CD14-positive monocyte (primary cell): ENCODE measurements at regions not wholly inside any gene's neighbourhood (a gene's known extent, or its start where the extent isn't known, plus 50 kb on each side); places are given as distances from the start of the nearest gene placed in this dataset.

Experiments used
- DNase-seq, 3 donors: peaks; one replicate each; pipeline ENCODE4 v3.0.0-alpha.2; 2011 to 2022
- H2AFZ ChIP-seq: 2 replicates; pipeline ENCODE4 v1.6.0; 2012; ENCODE audit warnings: mild to moderate bottlenecking, low read depth, low read length, inconsistent platforms; ENCODE audit not compliant: insufficient read depth, poor library complexity, severe bottlenecking
- H3K27ac ChIP-seq, 2 donors: 1 replicate in 1 of 2; 2 replicates in 1 of 2; pipeline ENCODE4 v1.5.1; 2012 to 2013; ENCODE audit warnings: low read length in 2 of 2, control low read depth in 1 of 2, inconsistent platforms in 1 of 2, low read depth in 1 of 2, mild to moderate bottlenecking in 1 of 2
- H3K27me3 ChIP-seq, 2 donors: one replicate each; pipeline versions ENCODE4 v1.6.0 to v1.6.1; 2011 to 2013; ENCODE audit warnings: low read length in 2 of 2; ENCODE audit not compliant: control insufficient read depth in 2 of 2, insufficient read depth in 2 of 2
- H3K36me3 ChIP-seq, 2 donors: replicated peaks in 1 of 2; 1 replicate in 1 of 2; 2 replicates in 1 of 2; pipeline versions ENCODE4 v1.5.1 to v1.6.1; 2012 to 2013; ENCODE audit warnings: low read length in 2 of 2, control low read depth in 1 of 2, inconsistent platforms in 1 of 2, mild to moderate bottlenecking in 1 of 2; ENCODE audit not compliant: insufficient read depth in 2 of 2, control insufficient read depth in 1 of 2
- H3K4me1 ChIP-seq, 2 donors: 1 replicate in 1 of 2; 2 replicates in 1 of 2; pipeline versions ENCODE4 v1.5.1 to v1.6.1; 2012 to 2013; ENCODE audit warnings: low read length in 2 of 2, control low read depth in 1 of 2, inconsistent platforms in 1 of 2, mild to moderate bottlenecking in 1 of 2, moderate library complexity in 1 of 2; ENCODE audit not compliant: insufficient read depth in 2 of 2, control insufficient read depth in 1 of 2
- H3K4me2 ChIP-seq: replicated peaks from 2 replicates; pipeline ENCODE3; 2012; ENCODE audit warnings: low read length, moderate library complexity, mild to moderate bottlenecking; ENCODE audit not compliant: poor library complexity, severe bottlenecking; ENCODE audit errors: extremely low read depth
- H3K4me3 ChIP-seq, 3 experiments: fragments of 200-600 bp in 1 of 3; sonication (generic) in 1 of 3; replicated peaks in 1 of 3; 1 replicate in 2 of 3; 2 replicates in 1 of 3; pipeline ENCODE4 v1.5.1; 2011 to 2013; ENCODE audit warnings: low read length in 3 of 3, mild to moderate bottlenecking in 3 of 3, control low read depth in 2 of 3, low read depth in 2 of 3, inconsistent platforms in 1 of 3, moderate library complexity in 1 of 3
- H3K79me2 ChIP-seq: 2 replicates; pipeline ENCODE4 v1.6.0; 2012; ENCODE audit warnings: mild to moderate bottlenecking, control low read depth, inconsistent platforms, low read length, moderate library complexity; ENCODE audit not compliant: insufficient read depth
- H3K9ac ChIP-seq: 2 replicates; pipeline ENCODE4 v1.6.0; 2017; ENCODE audit warnings: low read length, mild to moderate bottlenecking; ENCODE audit not compliant: insufficient read depth, poor library complexity, severe bottlenecking
- H3K9me3 ChIP-seq, 2 donors: replicated peaks in 1 of 2; 1 replicate in 1 of 2; 2 replicates in 1 of 2; pipeline versions ENCODE4 v1.5.1 to v1.6.1; 2012 to 2013; ENCODE audit warnings: low read length in 2 of 2, control low read depth in 1 of 2; ENCODE audit not compliant: control insufficient read depth in 1 of 2, insufficient read depth in 1 of 2
- H4K20me1 ChIP-seq: 2 replicates; pipeline ENCODE4 v1.6.0; 2012; ENCODE audit warnings: mild to moderate bottlenecking, low read length, control low read depth, moderate library complexity; ENCODE audit not compliant: insufficient read depth
- H3K27ac Mint-ChIP-seq, 7 donors: one replicate each; pipeline ENCODE4 v1.8.0; 2020; ENCODE audit warnings: mild to moderate bottlenecking in 7 of 7, mixed read lengths in 7 of 7, moderate library complexity in 6 of 7, inconsistent platforms in 2 of 7
- H3K27me3 Mint-ChIP-seq, 3 donors: one replicate each; pipeline ENCODE4 v1.8.0; 2021 to 2022; ENCODE audit warnings: low read depth in 3 of 3, mild to moderate bottlenecking in 3 of 3, mixed read lengths in 3 of 3, moderate library complexity in 3 of 3, inconsistent platforms in 1 of 3
- H3K36me3 Mint-ChIP-seq, 2 donors: one replicate each; pipeline ENCODE4 v1.8.0; 2020; ENCODE audit warnings: mixed read lengths in 2 of 2, inconsistent platforms in 1 of 2, mild to moderate bottlenecking in 1 of 2
- H3K4me1 Mint-ChIP-seq: one replicate; pipeline ENCODE4 v1.8.0; 2020; ENCODE audit warnings: mild to moderate bottlenecking, mixed read lengths
- H3K4me3 Mint-ChIP-seq, 2 donors: one replicate each; pipeline ENCODE4 v1.8.0; 2020; ENCODE audit warnings: mild to moderate bottlenecking in 2 of 2, mixed read lengths in 2 of 2, moderate library complexity in 1 of 2
- H3K9me3 Mint-ChIP-seq, 7 donors: one replicate each; pipeline ENCODE4 v1.8.0; 2020 to 2022; ENCODE audit warnings: mixed read lengths in 7 of 7, mild to moderate bottlenecking in 6 of 7, moderate library complexity in 6 of 7, inconsistent platforms in 2 of 7
- WGBS: methylation state at CpG from one replicate; pipeline ENCODE4 v1.1.5; 2013; ENCODE audit warnings: missing lambda C conversion rate; ENCODE audit not compliant: insufficient coverage; 5-methylcytosine and 5-hydroxymethylcytosine counted together
- intact Hi-C, 2 donors: fragments of 100-400 bp; cut with micrococcal nuclease; formaldehyde crosslinking; loops; one replicate each; pipeline versions ENCODE4 v1.15.0 to v1.15.1; 2023
- TF ChIP-seq, protein P1 (sequence below): fragments of 200-600 bp; IDR thresholded peaks from one replicate; pipeline ENCODE4 v1.8.0; 2022; ENCODE audit warnings: antibody characterized with exemption, mild to moderate bottlenecking

DNA sequence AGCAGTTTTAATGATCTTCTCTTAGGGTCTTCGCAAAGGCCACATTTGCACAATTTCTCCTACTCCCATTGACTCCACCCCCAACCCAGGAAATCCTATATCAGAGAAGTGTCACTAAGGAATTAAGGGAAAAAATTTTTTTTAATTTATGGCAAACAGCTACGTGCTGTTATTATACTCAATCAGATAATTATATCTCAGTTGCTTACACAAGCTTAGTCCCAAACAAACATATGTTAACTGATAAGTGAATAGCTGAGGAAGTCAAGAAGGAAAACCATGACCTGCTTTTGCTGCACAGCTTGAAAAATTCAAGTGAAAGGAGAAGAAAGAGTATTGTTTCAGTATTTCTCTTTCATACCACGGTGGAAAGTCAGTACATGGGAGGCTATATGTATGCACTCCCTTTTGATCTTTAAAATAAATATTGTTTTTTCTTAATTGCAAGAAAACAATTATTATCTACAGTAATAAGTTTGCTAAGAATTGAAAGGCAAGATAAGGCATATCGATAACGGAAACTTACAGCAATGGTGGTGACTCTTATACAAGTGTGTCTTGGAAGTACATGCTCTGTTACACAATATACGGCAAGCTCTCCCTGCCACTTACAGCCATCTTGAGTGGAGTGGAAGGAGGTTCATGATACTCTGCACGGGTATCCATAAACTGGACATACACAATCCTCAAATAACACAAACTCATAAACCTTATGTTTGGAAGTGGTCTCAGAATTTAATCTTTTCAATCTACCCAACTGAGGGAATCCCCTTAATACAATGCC, 167.9 kb upstream of the FREM1 start:
- no CpG with 5 or more reads among the region's 7 CpGs for WGBS
- Histone ChIP-seq H3K4me2 (no peak overlapping the region), H3K4me3 (no peak overlapping the region), H3K27me3 (no peaks in the 10 kb centered on the region), H3K4me1 (no peaks in the 10 kb centered on the region), H3K9ac (no peak overlapping the region), H2AFZ (no peak overlapping the region), H3K79me2 (no peaks in the 10 kb centered on the region), H3K27ac (no peak overlapping the region), H3K9me3 (peaks cover 0 to 4% of the 10 kb centered on the region in 2 donors), H4K20me1 (no peaks in the 10 kb centered on the region), H3K36me3 (no peaks in the 10 kb centered on the region)
- intact Hi-C loops, result no loop called here
- H3K27me3 Mint-ChIP-seq, result peaks cover 0 to 2% (median 1%) of the 10 kb centered on the region in 3 donors
- peaks cover 0 to 11% (median 4%) of the 10 kb centered on the region in 7 donors for H3K9me3 Mint-ChIP-seq
- no peak for DNase-seq
- H3K36me3 Mint-ChIP-seq, result no peaks in the 10 kb centered on the region
- TF ChIP-seq, protein P1, sequence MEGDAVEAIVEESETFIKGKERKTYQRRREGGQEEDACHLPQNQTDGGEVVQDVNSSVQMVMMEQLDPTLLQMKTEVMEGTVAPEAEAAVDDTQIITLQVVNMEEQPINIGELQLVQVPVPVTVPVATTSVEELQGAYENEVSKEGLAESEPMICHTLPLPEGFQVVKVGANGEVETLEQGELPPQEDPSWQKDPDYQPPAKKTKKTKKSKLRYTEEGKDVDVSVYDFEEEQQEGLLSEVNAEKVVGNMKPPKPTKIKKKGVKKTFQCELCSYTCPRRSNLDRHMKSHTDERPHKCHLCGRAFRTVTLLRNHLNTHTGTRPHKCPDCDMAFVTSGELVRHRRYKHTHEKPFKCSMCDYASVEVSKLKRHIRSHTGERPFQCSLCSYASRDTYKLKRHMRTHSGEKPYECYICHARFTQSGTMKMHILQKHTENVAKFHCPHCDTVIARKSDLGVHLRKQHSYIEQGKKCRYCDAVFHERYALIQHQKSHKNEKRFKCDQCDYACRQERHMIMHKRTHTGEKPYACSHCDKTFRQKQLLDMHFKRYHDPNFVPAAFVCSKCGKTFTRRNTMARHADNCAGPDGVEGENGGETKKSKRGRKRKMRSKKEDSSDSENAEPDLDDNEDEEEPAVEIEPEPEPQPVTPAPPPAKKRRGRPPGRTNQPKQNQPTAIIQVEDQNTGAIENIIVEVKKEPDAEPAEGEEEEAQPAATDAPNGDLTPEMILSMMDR, result no peak
- H3K4me3 Mint-ChIP-seq, result no peak overlapping the region
- no peak overlapping the region for H3K27ac Mint-ChIP-seq
- no peaks in the 10 kb centered on the region for H3K4me1 Mint-ChIP-seq

GRCh38 chr9:15073620-15074019, 163.4 kb upstream of the FREM1 start:
- Mint-ChIP-seq H3K36me3 (no peaks in the 10 kb centered on the region), H3K4me3 (no peak overlapping the region), H3K27ac (no peak overlapping the region), H3K4me1 (no peaks in the 10 kb centered on the region), H3K9me3 (peaks cover 0 to 7% (median 1%) of the 10 kb centered on the region in 7 donors), H3K27me3 (peaks cover 0 to 2% (median 1%) of the 10 kb centered on the region in 3 donors)
- H4K20me1 ChIP-seq, result no peaks in the 10 kb centered on the region
- no peaks in the 10 kb centered on the region for H3K36me3 ChIP-seq
- no peak overlapping the region for H3K4me2 ChIP-seq
- H3K27ac ChIP-seq, result no peak overlapping the region
- no peaks in the 10 kb centered on the region for H3K4me1 ChIP-seq
- no peak overlapping the region for H3K9ac ChIP-seq
- peaks cover 0 to 4% of the 10 kb centered on the region in 2 donors for H3K9me3 ChIP-seq
- WGBS, result no CpG with 5 or more reads among the region's 2 CpGs
- DNase-seq, result no peak
- no peaks in the 10 kb centered on the region for H3K27me3 ChIP-seq
- H3K4me3 ChIP-seq, result no peak overlapping the region
- TF ChIP-seq, protein P1, result no peak
- no peak overlapping the region for H2AFZ ChIP-seq
- intact Hi-C loops, result no loop called here
- no peaks in the 10 kb centered on the region for H3K79me2 ChIP-seq
